CD4-positive, alpha-beta T cell treated with Interleukin-1 beta for 1 hour (primary cell): ENCODE measurements at regions not wholly inside any gene's neighbourhood (a gene's known extent, or its start where the extent isn't known, plus 50 kb on each side); places are given as distances from the start of the nearest gene placed in this dataset.
"Not testable (repeated sequence)": the region's sequence is repeated elsewhere in the genome, so short reads cannot be mapped to it uniquely, and the experiment has no call there.

ENCODE experiments used
- DNase-seq, 2 donors: peaks; one replicate each; pipeline ENCODE4 v3.0.0-alpha.2; 2020 to 2022

GRCh38 chr12:131399000-131399399, 311.9 kb upstream of the SFSWAP start:
- DNase-seq, result no peak

- DNase-seq, result not testable (repeated sequence)
Measured at GRCh38 chr12:131400668-131401294, 310.1 kb upstream of the SFSWAP start.

- DNase-seq, result not testable (repeated sequence)
Measured at GRCh38 chr12:131401907-131402633, 308.8 kb upstream of the SFSWAP start.

GRCh38 chr12:131402781-131403396, 308.0 kb upstream of the SFSWAP start:
- DNase-seq, result no peak

- DNase-seq, result no peak
Measured at GRCh38 chr12:131403676-131404075, 307.2 kb upstream of the SFSWAP start.

- DNase-seq, result no peak
Measured at GRCh38 chr12:131404705-131405104, 306.2 kb upstream of the SFSWAP start.

GRCh38 chr12:131407221-131408035, 303.5 kb upstream of the SFSWAP start:
- DNase-seq, result no peak

GRCh38 chr12:131408036-131408365, 302.9 kb upstream of the SFSWAP start:
- no peak for DNase-seq

GRCh38 chr12:131408484-131408883, 302.4 kb upstream of the SFSWAP start:
- DNase-seq, result no peak

GRCh38 chr12:131409211-131409610, 301.7 kb upstream of the SFSWAP start:
- no peak for DNase-seq

- DNase-seq, result not testable (repeated sequence)
Measured at GRCh38 chr12:131411827-131412226, 299.1 kb upstream of the SFSWAP start.

GRCh38 chr12:131413006-131413405, 297.9 kb upstream of the SFSWAP start:
- DNase-seq, result no peak

GRCh38 chr12:131413471-131413870, 297.4 kb upstream of the SFSWAP start:
- DNase-seq, result no peak

- DNase-seq, result not testable (repeated sequence)
Measured at GRCh38 chr12:131414155-131414922, 296.6 kb upstream of the SFSWAP start.

GRCh38 chr12:131415781-131416180, 295.1 kb upstream of the SFSWAP start:
- DNase-seq, result peak in 1 of 2 donors; percentile 3

- DNase-seq, result no peak
Measured at GRCh38 chr12:131418121-131418520, 292.8 kb upstream of the SFSWAP start.

GRCh38 chr12:131418884-131419283, 292.0 kb upstream of the SFSWAP start:
- no peak for DNase-seq

GRCh38 chr12:131420867-131421447, 289.9 kb upstream of the SFSWAP start:
- DNase-seq, result no peak

- no peak for DNase-seq
Measured at GRCh38 chr12:131421509-131422186, 289.2 kb upstream of the SFSWAP start.

- DNase-seq, result no peak
Measured at GRCh38 chr12:131422187-131422520, 288.7 kb upstream of the SFSWAP start.

GRCh38 chr12:131422744-131423143, 288.1 kb upstream of the SFSWAP start:
- no peak for DNase-seq

- DNase-seq, result no peak
Measured at GRCh38 chr12:131424270-131424669, 286.6 kb upstream of the SFSWAP start.
